Esophagus muscularis mucosa (tissue), 4 donors: ENCODE measurements at regions not wholly inside any gene's neighbourhood (a gene's known extent, or its start where the extent isn't known, plus 50 kb on each side); places are given as distances from the start of the nearest gene placed in this dataset.

ENCODE experiments used
- DNase-seq: peaks from one replicate; pipeline ENCODE4 v3.0.0-alpha.2; 2017; ENCODE audit errors: extremely low spot score
- H3K27ac ChIP-seq, 4 donors: fragments of 200-600 bp; sonication (generic); replicated peaks in 1 of 4; 1 replicate in 3 of 4; 2 replicates in 1 of 4; pipeline ENCODE4 v1.5.1; 2016 to 2019; ENCODE audit warnings: mild to moderate bottlenecking in 1 of 4
- H3K27me3 ChIP-seq, 4 donors: fragments of 200-600 bp; sonication (generic); one replicate each; pipeline versions ENCODE4 v1.5.1 to v1.6.0; 2016 to 2019
- H3K36me3 ChIP-seq, 4 donors: fragments of 200-600 bp; sonication (generic); one replicate each; pipeline ENCODE4 v1.5.1; 2016 to 2019
- H3K4me1 ChIP-seq, 4 donors: fragments of 200-600 bp; sonication (generic); one replicate each; pipeline ENCODE4 v1.5.1; 2016 to 2019
- H3K4me3 ChIP-seq, 4 donors: fragments of 200-600 bp; sonication (generic); 1 replicate in 2 of 4; 2 replicates in 2 of 4; pipeline ENCODE4 v1.5.1; 2016 to 2019; ENCODE audit warnings: mild to moderate bottlenecking in 4 of 4, moderate library complexity in 1 of 4
- H3K9me3 ChIP-seq, 4 donors: fragments of 200-600 bp; sonication (generic); 1 replicate in 3 of 4; 2 replicates in 1 of 4; pipeline ENCODE4 v1.5.1; 2016 to 2019
- CTCF ChIP-seq, 3 experiments: fragments of 200-600 bp in 2 of 3; fragments of 450-650 bp in 1 of 3; sonication (generic) in 2 of 3; IDR thresholded peaks; one replicate each; pipeline ENCODE4 v1.5.1; 2017 to 2019; ENCODE audit warnings: antibody characterized with exemption in 3 of 3, mild to moderate bottlenecking in 2 of 3, moderate library complexity in 1 of 3
- EP300 ChIP-seq: sonication (generic); formaldehyde crosslinking; IDR thresholded peaks from one replicate; pipeline ENCODE4 v1.6.1; 2017; ENCODE audit warnings: antibody characterized with exemption
- POLR2A ChIP-seq: fragments of 450-650 bp; IDR thresholded peaks from one replicate; pipeline ENCODE4 v1.6.1; 2017; ENCODE audit warnings: antibody characterized with exemption, moderate library complexity, mild to moderate bottlenecking, low read depth
- POLR2AphosphoS5 ChIP-seq, 2 donors: sonication (generic); formaldehyde crosslinking; IDR thresholded peaks; one replicate each; pipeline ENCODE4 v1.6.1; 2017; ENCODE audit warnings: antibody characterized with exemption in 2 of 2
- WGBS: methylation state at CpG from one replicate; pipeline ENCODE4 v1.1.5; 2018; 5-methylcytosine and 5-hydroxymethylcytosine counted together
- intact Hi-C: fragments of 100-400 bp; cut with DNase I; formaldehyde crosslinking; loops from one replicate; pipeline ENCODE4 v1.15.1; 2023

- Histone ChIP-seq H3K27me3 (no peaks in the 10 kb centered on the region), H3K36me3 (no peaks in the 10 kb centered on the region), H3K9me3 (no peaks in the 10 kb centered on the region), H3K27ac (no peak overlapping the region), H3K4me1 (no peaks in the 10 kb centered on the region), H3K4me3 (no peak overlapping the region)
- TF ChIP-seq EP300 = no peak
- 45% methylated on average over 3 of the region's 3 CpGs for WGBS
- DNase-seq = no peak
- intact Hi-C loops = no loop called here
Measured at GRCh38 chr2:146602856-146603255, 1242.0 kb upstream of the ACVR2A start.

GRCh38 chr2:146602383-146602782 lies 1242.4 kb upstream of the ACVR2A start:
- Histone ChIP-seq H3K9me3 (no peaks in the 10 kb centered on the region), H3K4me3 (no peak overlapping the region), H3K36me3 (no peaks in the 10 kb centered on the region), H3K4me1 (no peaks in the 10 kb centered on the region), H3K27ac (no peak overlapping the region), H3K27me3 (no peaks in the 10 kb centered on the region)
- intact Hi-C loops = no loop called here
- TF ChIP-seq POLR2AphosphoS5 (IDR thresholded peaks at IDR 0.05) = no peak
- TF ChIP-seq CTCF (IDR thresholded peaks at IDR 0.05) = no peak
- TF ChIP-seq POLR2A = no peak
- no peak for TF ChIP-seq EP300
- DNase-seq = no peak

- Histone ChIP-seq H3K27me3 (no peaks in the 10 kb centered on the region), H3K4me3 (no peak overlapping the region), H3K27ac (no peak overlapping the region), H3K9me3 (no peaks in the 10 kb centered on the region), H3K4me1 (no peaks in the 10 kb centered on the region), H3K36me3 (no peaks in the 10 kb centered on the region)
- 62% methylated on average over 2 of the region's 2 CpGs for WGBS
- intact Hi-C loops = no loop called here
- no peak for TF ChIP-seq CTCF (IDR thresholded peaks at IDR 0.05)
- TF ChIP-seq POLR2AphosphoS5 (IDR thresholded peaks at IDR 0.05) = no peak
- TF ChIP-seq EP300 = no peak
- TF ChIP-seq POLR2A = no peak
- DNase-seq = no peak
Measured at GRCh38 chr2:146598791-146599190, 1246.0 kb upstream of the ACVR2A start.

GRCh38 chr2:146597291-146597690 lies 1247.5 kb upstream of the ACVR2A start:
- Histone ChIP-seq H3K4me3 (no peak overlapping the region), H3K27ac (no peak overlapping the region), H3K27me3 (no peaks in the 10 kb centered on the region), H3K9me3 (no peaks in the 10 kb centered on the region), H3K36me3 (no peaks in the 10 kb centered on the region), H3K4me1 (no peaks in the 10 kb centered on the region)
- intact Hi-C loops = no loop called here
- no peak for TF ChIP-seq EP300
- no peak for TF ChIP-seq POLR2AphosphoS5 (IDR thresholded peaks at IDR 0.05)
- DNase-seq = no peak

- no peaks in the 10 kb centered on the region for H3K4me1 ChIP-seq
- 39% methylated on average over 4 of the region's 4 CpGs for WGBS
- H3K36me3 ChIP-seq = no peaks in the 10 kb centered on the region
- DNase-seq = no peak
- no peak overlapping the region for H3K4me3 ChIP-seq
- H3K27ac ChIP-seq = no peak overlapping the region
- H3K27me3 ChIP-seq = no peaks in the 10 kb centered on the region
- H3K9me3 ChIP-seq = no peaks in the 10 kb centered on the region
- TF ChIP-seq CTCF (IDR thresholded peaks at IDR 0.05) = no peak
- no peak for TF ChIP-seq POLR2A
- no peak for TF ChIP-seq POLR2AphosphoS5 (IDR thresholded peaks at IDR 0.05)
- TF ChIP-seq EP300 = no peak
- intact Hi-C loops = no loop called here
Measured at GRCh38 chr2:146591908-146592307, 1252.9 kb upstream of the ACVR2A start.

GRCh38 chr2:146587291-146587713 lies 1257.5 kb upstream of the ACVR2A start:
- no peak for DNase-seq
- TF ChIP-seq POLR2AphosphoS5 (IDR thresholded peaks at IDR 0.05) = no peak
- no peak for TF ChIP-seq EP300
- TF ChIP-seq CTCF (IDR thresholded peaks at IDR 0.05) = no peak
- no peak for TF ChIP-seq POLR2A
- Histone ChIP-seq H3K4me1 (no peaks in the 10 kb centered on the region), H3K4me3 (no peak overlapping the region), H3K27me3 (no peaks in the 10 kb centered on the region), H3K9me3 (no peaks in the 10 kb centered on the region), H3K27ac (no peak overlapping the region), H3K36me3 (no peaks in the 10 kb centered on the region)
- WGBS = 93% methylated on average over 38 of the region's 38 CpGs
- intact Hi-C loops = no loop called here
